C4-2B (cell line): ENCODE measurements at regions not wholly inside any gene's neighbourhood (a gene's known extent, or its start where the extent isn't known, plus 50 kb on each side); places are given as distances from the start of the nearest gene placed in this dataset.

Source experiments
- H3K27ac ChIP-seq: fragments of 450-650 bp; 2 replicates; pipeline ENCODE4 v1.5.1; 2017
- ZFX ChIP-seq: fragments of 450-650 bp; IDR thresholded peaks from 2 replicates; pipeline ENCODE4 v1.6.1; 2017
- TF ChIP-seq, protein P1 (sequence below): fragments of 450-650 bp; conservative IDR thresholded peaks from 2 replicates; pipeline ENCODE4 v1.5.1; 2017; ENCODE audit warnings: mild to moderate bottlenecking

DNA sequence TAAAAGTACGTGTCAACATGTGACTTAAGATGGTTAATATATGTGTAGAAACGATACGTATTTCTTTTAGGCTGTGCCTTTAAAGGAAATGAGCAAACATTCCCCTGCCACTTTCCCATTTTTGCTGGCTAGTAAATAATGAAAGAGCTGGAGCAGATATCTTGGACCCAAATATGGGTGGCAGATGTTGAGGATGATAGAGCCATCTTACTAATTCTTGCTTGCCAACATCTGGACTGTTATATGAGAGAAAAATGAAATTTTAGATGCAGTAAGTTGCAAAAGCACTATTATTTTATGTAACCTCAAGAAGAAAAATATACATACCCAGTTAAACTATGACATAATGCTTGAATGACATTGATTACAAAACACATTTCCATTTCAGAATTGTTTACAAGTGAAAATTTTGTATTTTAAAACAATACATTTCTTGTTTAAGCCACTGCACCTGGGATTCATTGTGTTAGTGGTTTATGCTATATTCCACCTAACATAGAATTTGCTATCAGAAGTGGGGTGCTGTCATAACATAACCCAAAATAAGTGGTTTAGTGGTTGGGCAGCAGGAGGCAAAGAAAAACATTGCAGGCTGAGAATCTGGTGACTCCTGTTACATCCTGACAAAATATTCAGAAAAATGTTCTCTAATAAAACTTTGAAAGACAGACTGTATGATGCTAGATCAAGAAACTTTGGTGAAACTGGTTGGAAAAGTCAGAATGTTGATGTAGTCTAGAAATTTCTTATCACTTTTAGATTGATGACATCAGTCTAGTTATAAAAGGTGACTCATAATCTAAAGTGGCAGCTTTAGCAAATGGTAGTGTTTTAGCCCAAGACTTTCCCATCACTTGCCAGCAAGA lies 305.0 kb downstream of the PTEN start:
- TF ChIP-seq, protein P1, sequence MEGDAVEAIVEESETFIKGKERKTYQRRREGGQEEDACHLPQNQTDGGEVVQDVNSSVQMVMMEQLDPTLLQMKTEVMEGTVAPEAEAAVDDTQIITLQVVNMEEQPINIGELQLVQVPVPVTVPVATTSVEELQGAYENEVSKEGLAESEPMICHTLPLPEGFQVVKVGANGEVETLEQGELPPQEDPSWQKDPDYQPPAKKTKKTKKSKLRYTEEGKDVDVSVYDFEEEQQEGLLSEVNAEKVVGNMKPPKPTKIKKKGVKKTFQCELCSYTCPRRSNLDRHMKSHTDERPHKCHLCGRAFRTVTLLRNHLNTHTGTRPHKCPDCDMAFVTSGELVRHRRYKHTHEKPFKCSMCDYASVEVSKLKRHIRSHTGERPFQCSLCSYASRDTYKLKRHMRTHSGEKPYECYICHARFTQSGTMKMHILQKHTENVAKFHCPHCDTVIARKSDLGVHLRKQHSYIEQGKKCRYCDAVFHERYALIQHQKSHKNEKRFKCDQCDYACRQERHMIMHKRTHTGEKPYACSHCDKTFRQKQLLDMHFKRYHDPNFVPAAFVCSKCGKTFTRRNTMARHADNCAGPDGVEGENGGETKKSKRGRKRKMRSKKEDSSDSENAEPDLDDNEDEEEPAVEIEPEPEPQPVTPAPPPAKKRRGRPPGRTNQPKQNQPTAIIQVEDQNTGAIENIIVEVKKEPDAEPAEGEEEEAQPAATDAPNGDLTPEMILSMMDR: no peak
- TF ChIP-seq ZFX: no peak
- no peak overlapping the region for H3K27ac ChIP-seq

DNA sequence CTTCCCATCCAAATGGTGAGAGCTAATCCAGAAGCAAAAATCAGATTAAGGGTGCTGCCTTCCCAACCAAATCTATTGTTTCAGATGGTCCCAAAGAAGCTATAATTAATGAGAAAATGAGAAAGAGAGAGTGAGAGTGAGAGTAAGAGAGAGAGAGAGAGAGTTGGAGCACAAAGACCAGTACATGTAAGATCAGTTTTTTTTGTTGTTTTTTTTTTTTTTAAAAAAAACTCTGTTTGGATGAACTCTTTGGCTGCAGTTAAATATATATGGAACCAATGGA lies 305.6 kb downstream of the PTEN start:
- TF ChIP-seq ZFX: no peak
- TF ChIP-seq, protein P1: no peak
- H3K27ac ChIP-seq: no peak overlapping the region

DNA sequence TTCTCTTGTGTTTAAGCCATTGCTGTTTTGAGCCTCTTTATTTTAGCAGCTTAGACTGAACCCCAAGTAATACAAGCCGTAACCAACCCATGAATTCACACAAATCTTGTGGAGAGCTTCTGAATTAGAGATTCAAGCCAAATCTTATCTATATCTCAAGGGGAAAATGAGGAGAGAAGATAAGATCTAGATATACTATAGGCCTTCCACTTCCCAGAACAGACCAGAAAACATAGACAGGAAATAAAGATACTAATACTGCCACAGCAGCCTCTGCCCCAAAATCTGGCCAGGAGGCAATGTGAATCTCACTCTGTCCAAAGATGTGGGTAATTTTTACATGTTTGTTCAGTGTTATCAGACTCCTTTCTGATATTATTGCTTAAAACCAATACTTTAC lies 307.2 kb downstream of the PTEN start:
- no peak overlapping the region for H3K27ac ChIP-seq

DNA sequence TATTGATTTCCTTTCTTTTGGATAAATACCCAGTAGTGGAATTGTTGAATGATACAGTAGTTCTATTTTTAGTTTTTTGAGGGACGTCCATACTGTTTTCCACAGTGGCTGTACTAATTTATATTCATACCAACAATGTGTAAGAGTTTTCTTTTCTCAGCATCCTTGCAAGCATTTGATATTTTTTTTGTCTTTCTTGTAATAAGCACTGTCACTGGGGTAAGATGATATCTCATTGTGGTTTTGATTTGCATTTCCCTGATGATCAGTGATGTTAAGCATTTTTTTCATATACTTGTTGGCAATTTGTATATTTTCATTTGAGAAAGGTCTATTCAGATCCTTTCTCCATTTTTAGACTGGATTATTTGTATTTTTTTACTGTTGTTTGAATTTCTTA lies 308.7 kb downstream of the PTEN start:
- TF ChIP-seq ZFX: no peak
- TF ChIP-seq, protein P1: no peak

More for the DNA sequence above, 307.2 kb downstream of the PTEN start:
- no peak for TF ChIP-seq ZFX
- TF ChIP-seq, protein P1: no peak

DNA sequence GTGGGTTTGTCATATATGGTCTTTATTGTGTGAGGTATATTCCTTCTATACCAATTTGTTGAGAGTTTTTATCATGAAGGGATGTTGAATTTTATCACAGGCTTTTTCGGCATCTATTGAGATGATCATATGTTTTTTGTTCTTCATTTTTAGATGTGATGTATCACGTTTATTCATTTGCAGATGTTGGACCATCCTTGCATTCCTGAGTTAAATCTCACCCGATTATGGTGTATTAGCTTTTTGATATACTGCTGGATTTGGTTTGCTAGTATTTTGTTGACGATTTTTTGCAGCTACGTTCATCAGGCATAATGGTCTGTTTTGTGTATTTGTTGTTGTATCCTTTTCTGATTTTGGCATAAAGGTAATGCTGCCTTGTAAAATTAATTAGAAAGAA lies 311.0 kb downstream of the PTEN start:
- TF ChIP-seq, protein P1: no peak
- TF ChIP-seq ZFX: no peak

More for the DNA sequence above, 308.7 kb downstream of the PTEN start:
- no peak overlapping the region for H3K27ac ChIP-seq

GRCh38 chr10:88178758-88179157 lies 315.3 kb downstream of the PTEN start:
- TF ChIP-seq, protein P1: no peak
- no peak for TF ChIP-seq ZFX
- H3K27ac ChIP-seq: no peak overlapping the region

More for the DNA sequence above, 311.0 kb downstream of the PTEN start:
- no peak overlapping the region for H3K27ac ChIP-seq

- no peak for TF ChIP-seq ZFX
- TF ChIP-seq, protein P1: no peak
- no peak overlapping the region for H3K27ac ChIP-seq
Observed at GRCh38 chr10:88179831-88180230, 316.4 kb downstream of the PTEN start.
